GM19239 (cell line): ENCODE measurements at regions not wholly inside any gene's neighbourhood (a gene's known extent, or its start where the extent isn't known, plus 50 kb on each side); places are given as distances from the start of the nearest gene placed in this dataset.

Experiments used
- DNase-seq: peaks from one replicate; pipeline ENCODE4 v3.0.0; 2011; ENCODE audit warnings: low spot score; ENCODE audit not compliant: insufficient read length
- FAIRE-seq: peaks from 2 replicates; lab custom pipeline; 2011; peaks lifted over from hg19 to GRCh38; lab: Jason Lieb, UNC

GRCh38 chr9:87816036-87816435 lies 66.6 kb upstream of the SPATA31E1 start:
- no peak for DNase-seq
- no peak for FAIRE-seq

- no peak for FAIRE-seq
These were observed 64.4 kb upstream of the SPATA31E1 start for GRCh38 chr9:87818308-87818707.

GRCh38 chr9:87824216-87824875 lies 58.3 kb upstream of the SPATA31E1 start:
- DNase-seq (no peak), FAIRE-seq (no peak)

More at GRCh38 chr9:87818308-87818707, 64.4 kb upstream of the SPATA31E1 start:
- no peak for DNase-seq

- DNase-seq: no peak
- FAIRE-seq: no peak
These were observed 57.8 kb upstream of the SPATA31E1 start for GRCh38 chr9:87824886-87825285.

GRCh38 chr9:87826331-87826730 lies 56.3 kb upstream of the SPATA31E1 start:
- DNase-seq: no peak
- no peak for FAIRE-seq

- DNase-seq: no peak
These were observed 55.3 kb upstream of the SPATA31E1 start for GRCh38 chr9:87827341-87827740.

GRCh38 chr9:87829756-87830155 lies 52.9 kb upstream of the SPATA31E1 start:
- DNase-seq (no peak), FAIRE-seq (no peak)

More at GRCh38 chr9:87827341-87827740, 55.3 kb upstream of the SPATA31E1 start:
- FAIRE-seq: no peak

GRCh38 chr9:87830446-87830845 lies 52.2 kb upstream of the SPATA31E1 start:
- FAIRE-seq (no peak), DNase-seq (no peak)

- FAIRE-seq (no peak), DNase-seq (no peak)
These were observed 51.5 kb upstream of the SPATA31E1 start for GRCh38 chr9:87831159-87831558.
